Heart left ventricle (tissue), 16 donors: ENCODE measurements at regions not wholly inside any gene's neighbourhood (a gene's known extent, or its start where the extent isn't known, plus 50 kb on each side); places are given as distances from the start of the nearest gene placed in this dataset.

ENCODE experiments used
- ATAC-seq, 4 donors: fragments of 200-7000 bp; cut with Tn5 transposase; one replicate each; pipeline ENCODE4 v1.9.1; 2020 to 2022; ENCODE audit warnings: moderate library complexity in 4 of 4, mild to moderate bottlenecking in 3 of 4, moderate number of reproducible peaks in 1 of 4
- DNase-seq, 5 donors: peaks; one replicate each; pipeline ENCODE4 v3.0.0-alpha.2; 2020
- H3K27ac ChIP-seq, 12 donors: fragments of 200-600 bp; sonication (generic) in 4 of 12; one replicate each; pipeline versions ENCODE4 v1.5.0 to v1.8.0; 2016 to 2022; ENCODE audit warnings: mild to moderate bottlenecking in 2 of 12
- H3K27me3 ChIP-seq, 9 donors: fragments of 200-600 bp; sonication (generic) in 2 of 9; one replicate each; pipeline versions ENCODE4 v1.5.1 to v1.8.0; 2016 to 2022; ENCODE audit warnings: mild to moderate bottlenecking in 3 of 9
- H3K36me3 ChIP-seq, 9 donors: fragments of 200-600 bp; sonication (generic) in 2 of 9; one replicate each; pipeline versions ENCODE4 v1.5.0 to v1.8.0; 2018 to 2022; ENCODE audit warnings: mild to moderate bottlenecking in 2 of 9
- H3K4me1 ChIP-seq, 12 donors: fragments of 200-600 bp; sonication (generic) in 4 of 12; one replicate each; pipeline versions ENCODE4 v1.5.0 to v1.8.0; 2016 to 2022; ENCODE audit warnings: mild to moderate bottlenecking in 3 of 12
- H3K4me3 ChIP-seq, 12 donors: fragments of 200-600 bp; sonication (generic) in 4 of 12; one replicate each; pipeline versions ENCODE4 v1.5.0 to v1.8.0; 2017 to 2022; ENCODE audit warnings: mild to moderate bottlenecking in 9 of 12, moderate library complexity in 4 of 12
- H3K9me3 ChIP-seq, 12 donors: fragments of 200-600 bp; sonication (generic) in 4 of 12; one replicate each; pipeline versions ENCODE4 v1.5.0 to v1.8.0; 2016 to 2022; ENCODE audit warnings: mild to moderate bottlenecking in 1 of 12
- POLR2A ChIP-seq, 2 donors: fragments of 450-650 bp; IDR thresholded peaks; one replicate each; pipeline ENCODE4 v1.6.1; 2017; ENCODE audit warnings: antibody characterized with exemption in 2 of 2, mild to moderate bottlenecking in 2 of 2, moderate library complexity in 2 of 2
- WGBS, 4 donors: extraction: QIAGEN DNeasy Blood & Tissue Kit in 2 of 4; methylation state at CpG; one replicate each; pipeline versions ENCODE4 v1.1.5 to v1.1.7; 2013 to 2018; 5-methylcytosine and 5-hydroxymethylcytosine counted together
- intact Hi-C, 10 donors: fragments of 100-400 bp; cut with DNase I; formaldehyde crosslinking; loops; one replicate each; pipeline versions ENCODE4 v1.11.1 to v1.14.2; 2022
- TF ChIP-seq, protein P1 (sequence below), 12 donors: fragments of 200-600 bp; sonication (generic) in 4 of 12; IDR thresholded peaks; one replicate each; pipeline versions ENCODE4 v1.5.0 to v1.8.0; 2018 to 2022; ENCODE audit warnings: antibody characterized with exemption in 12 of 12, mild to moderate bottlenecking in 5 of 12
- donor health status: ischemic (EF 13 %, LVEDD 7.1; RV severe dilation, severe dysfunction).
- donor health status: healthy with polysubstance abuse.
- donor health status: DM: no; HTN: yes; CAD: no.
- donor health status: DM: no; HTN: no; CAD: no.
- donor health status: ischemic (EF 25% LVEDD 6.9; RV normal size, moderate dysfunction).
- donor health status: ischemic (EF 25% LVEDD 5.7; RV mildly dilated, moderate dysfunction).
- donor health status: healthy.
- donor health status: DM: yes; HTN: yes; CAD: no.
- donor health status: ischemic (EF 35%, LVEDD 5.7; RV mildly dilated, moderate dysfunction).
- donor health status: nonischemic (EF 11% LVEDD 7.7; RV severe dilation, severe dysfunction).
- donor health status: DM: yes; HTN: yes; CAD: no.
- donor health status: PGD.
- donor health status: ischemic (EF 29% LVEDD 5.4; RV normal size, mild dysfunction).
- donor health status: nonischemic (EF 23%, LVEDD 6.1; RV moderate dilation, normal function).

DNA sequence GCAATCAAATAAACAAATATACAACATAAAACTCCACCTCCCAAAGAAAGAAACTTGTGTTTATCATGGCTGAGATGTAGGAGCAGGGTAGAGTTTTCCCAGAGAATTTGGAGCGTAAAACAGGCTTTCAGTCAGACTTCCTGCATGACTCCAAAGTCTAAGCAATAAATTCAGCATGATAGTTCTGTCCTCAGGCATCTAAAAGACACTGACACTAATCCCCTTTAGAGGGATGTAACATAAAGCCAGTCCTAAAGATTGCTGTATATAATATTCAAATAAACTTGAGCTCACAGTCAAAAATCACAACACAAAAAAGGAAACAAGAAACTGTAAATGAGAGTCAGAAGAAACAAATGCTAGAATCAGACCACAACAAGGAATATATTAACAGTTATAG, 234.4 kb downstream of the CENPW start:
- Histone ChIP-seq H3K4me1 (no peaks in the 10 kb centered on the region), H3K27me3 (no peaks in the 10 kb centered on the region), H3K4me3 (no peak overlapping the region), H3K27ac (no peak overlapping the region), H3K9me3 (no peaks in the 10 kb centered on the region), H3K36me3 (no peaks in the 10 kb centered on the region)
- no peak for DNase-seq
- intact Hi-C loops: no loop called here
- WGBS, 4 donors: 49 to 69% (median 59%) methylated on average over 1 of the region's 1 CpG
- no peak for ATAC-seq
- TF ChIP-seq POLR2A (IDR thresholded peaks at IDR 0.05): no peak
- TF ChIP-seq, protein P1, sequence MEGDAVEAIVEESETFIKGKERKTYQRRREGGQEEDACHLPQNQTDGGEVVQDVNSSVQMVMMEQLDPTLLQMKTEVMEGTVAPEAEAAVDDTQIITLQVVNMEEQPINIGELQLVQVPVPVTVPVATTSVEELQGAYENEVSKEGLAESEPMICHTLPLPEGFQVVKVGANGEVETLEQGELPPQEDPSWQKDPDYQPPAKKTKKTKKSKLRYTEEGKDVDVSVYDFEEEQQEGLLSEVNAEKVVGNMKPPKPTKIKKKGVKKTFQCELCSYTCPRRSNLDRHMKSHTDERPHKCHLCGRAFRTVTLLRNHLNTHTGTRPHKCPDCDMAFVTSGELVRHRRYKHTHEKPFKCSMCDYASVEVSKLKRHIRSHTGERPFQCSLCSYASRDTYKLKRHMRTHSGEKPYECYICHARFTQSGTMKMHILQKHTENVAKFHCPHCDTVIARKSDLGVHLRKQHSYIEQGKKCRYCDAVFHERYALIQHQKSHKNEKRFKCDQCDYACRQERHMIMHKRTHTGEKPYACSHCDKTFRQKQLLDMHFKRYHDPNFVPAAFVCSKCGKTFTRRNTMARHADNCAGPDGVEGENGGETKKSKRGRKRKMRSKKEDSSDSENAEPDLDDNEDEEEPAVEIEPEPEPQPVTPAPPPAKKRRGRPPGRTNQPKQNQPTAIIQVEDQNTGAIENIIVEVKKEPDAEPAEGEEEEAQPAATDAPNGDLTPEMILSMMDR (IDR thresholded peaks at IDR 0.05): no peak

DNA sequence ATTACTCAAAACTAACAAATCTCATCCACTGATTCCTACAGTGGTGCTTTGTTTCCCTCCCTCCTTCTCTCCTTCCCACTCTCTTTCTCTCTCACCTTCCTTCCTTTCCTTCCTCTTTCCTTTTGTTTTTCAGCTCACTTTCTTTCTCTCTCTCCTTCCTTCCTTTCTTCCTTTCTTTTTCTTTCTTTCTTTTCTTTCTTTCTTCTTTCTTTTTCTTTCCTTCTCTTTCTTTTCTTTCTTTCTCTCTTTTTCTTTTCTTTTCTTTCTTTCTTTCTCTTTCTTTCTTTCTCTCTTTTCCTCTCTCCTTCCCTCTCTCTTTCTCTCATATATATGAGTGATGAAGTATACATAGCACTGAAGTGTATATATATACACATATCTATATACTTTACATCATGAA, 241.4 kb downstream of the CENPW start:
- no peak overlapping the region for H3K4me3 ChIP-seq
- no peak for ATAC-seq
- DNase-seq: no peak
- TF ChIP-seq, protein P1 (IDR thresholded peaks at IDR 0.05): no peak
- TF ChIP-seq POLR2A (IDR thresholded peaks at IDR 0.05): no peak
- no peaks in the 10 kb centered on the region for H3K4me1 ChIP-seq
- H3K27ac ChIP-seq: no peak overlapping the region
- no peaks in the 10 kb centered on the region for H3K9me3 ChIP-seq
- H3K36me3 ChIP-seq: no peaks in the 10 kb centered on the region
- intact Hi-C loops: no loop called here
- H3K27me3 ChIP-seq: no peaks in the 10 kb centered on the region

DNA sequence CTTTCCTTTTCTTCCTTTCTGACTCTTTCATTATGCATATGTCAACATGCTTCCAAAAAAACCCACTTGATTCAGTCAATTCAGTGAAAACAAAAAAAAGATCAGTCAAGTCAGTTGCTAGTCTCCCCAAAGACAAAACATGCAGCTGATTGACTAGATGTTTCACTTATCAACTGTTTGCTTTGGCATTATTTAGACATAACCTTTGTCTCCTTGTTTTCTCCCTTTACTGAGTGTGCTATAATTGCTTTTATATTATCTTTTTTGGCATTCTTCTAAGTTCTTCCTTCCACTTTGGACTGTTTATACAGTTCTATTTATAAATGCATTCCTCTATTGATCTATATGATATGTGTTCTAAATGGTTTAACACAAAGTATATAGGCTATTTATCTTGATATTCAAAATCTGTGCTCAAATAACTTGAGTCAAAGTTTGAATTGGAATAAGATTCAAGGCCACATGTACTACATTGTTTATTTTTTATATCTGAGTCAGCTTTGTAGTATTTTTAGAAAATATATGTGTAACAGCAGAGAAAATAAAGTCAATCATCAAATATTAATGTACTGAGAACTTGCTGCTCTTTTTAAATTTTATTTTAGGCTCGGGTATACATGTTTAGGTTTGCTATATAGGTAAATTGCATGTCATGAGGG, 260.5 kb downstream of the CENPW start:
- ATAC-seq (no peak), DNase-seq (no peak)
- WGBS, 4 donors: 39 to 68% (median 62%) methylated on average over 1 of the region's 1 CpG
- intact Hi-C loops: no loop called here
- Histone ChIP-seq H3K36me3 (no peaks in the 10 kb centered on the region), H3K9me3 (peaks cover 0 to 5% (median 0%) of the 10 kb centered on the region in 12 donors), H3K27me3 (no peaks in the 10 kb centered on the region), H3K4me3 (no peak overlapping the region), H3K4me1 (no peaks in the 10 kb centered on the region), H3K27ac (no peak overlapping the region)
- no peak for TF ChIP-seq POLR2A (IDR thresholded peaks at IDR 0.05)
- TF ChIP-seq, protein P1 (IDR thresholded peaks at IDR 0.05): no peak

DNA sequence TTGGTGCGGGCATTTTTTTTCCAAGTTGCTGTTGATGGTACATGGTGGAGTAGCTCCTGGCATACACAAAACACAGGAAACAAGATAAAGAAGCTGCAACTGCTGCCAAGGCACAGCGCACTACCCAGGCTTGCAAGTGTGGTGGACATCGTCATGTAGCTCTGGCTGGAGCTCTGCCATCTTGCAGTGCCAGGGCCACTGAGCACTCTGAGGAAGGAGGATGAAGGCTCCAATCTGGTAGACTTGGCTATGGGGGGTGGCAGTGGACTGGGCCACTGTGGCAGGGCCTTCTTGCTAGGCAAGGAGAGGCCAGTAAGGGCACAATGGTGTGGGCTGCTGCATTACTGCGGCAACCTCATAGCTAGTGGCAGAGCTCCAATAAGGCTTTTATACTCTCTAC, 263.5 kb downstream of the CENPW start:
- WGBS, 4 donors: 85 to 91% (median 89%) methylated on average over 4 of the region's 4 CpGs
- no peaks in the 10 kb centered on the region for H3K36me3 ChIP-seq
- H3K27me3 ChIP-seq: no peaks in the 10 kb centered on the region
- intact Hi-C loops: no loop called here
- TF ChIP-seq POLR2A (IDR thresholded peaks at IDR 0.05): no peak
- TF ChIP-seq, protein P1 (IDR thresholded peaks at IDR 0.05): no peak
- DNase-seq (no peak), ATAC-seq (no peak)
- H3K4me1 ChIP-seq: no peaks in the 10 kb centered on the region
- no peak overlapping the region for H3K4me3 ChIP-seq
- peaks cover 0 to 7% (median 0%) of the 10 kb centered on the region in 12 donors for H3K9me3 ChIP-seq
- H3K27ac ChIP-seq: no peak overlapping the region
